Osteocyte (in vitro differentiated cells): ENCODE measurements at regions not wholly inside any gene's neighbourhood (a gene's known extent, or its start where the extent isn't known, plus 50 kb on each side); places are given as distances from the start of the nearest gene placed in this dataset.

ENCODE experiments used
- DNase-seq: peaks from one replicate; pipeline ENCODE4 v3.0.0; 2021; ENCODE audit warnings: mixed read lengths; ENCODE audit not compliant: unreplicated experiment; ENCODE audit errors: extremely low spot score
- H3K27ac Mint-ChIP-seq: one replicate; pipeline ENCODE4 v1.8.0; 2021; ENCODE audit warnings: mild to moderate bottlenecking, mixed read lengths; ENCODE audit not compliant: unreplicated experiment
- H3K27me3 Mint-ChIP-seq: one replicate; pipeline ENCODE4 v1.8.0; 2021; ENCODE audit warnings: mixed read lengths; ENCODE audit not compliant: unreplicated experiment
- H3K36me3 Mint-ChIP-seq: one replicate; pipeline ENCODE4 v1.8.0; 2021; ENCODE audit warnings: mixed read lengths; ENCODE audit not compliant: unreplicated experiment
- H3K4me1 Mint-ChIP-seq: one replicate; pipeline ENCODE4 v1.8.0; 2021; ENCODE audit warnings: mixed read lengths; ENCODE audit not compliant: unreplicated experiment
- H3K4me3 Mint-ChIP-seq: one replicate; pipeline ENCODE4 v1.8.0; 2021; ENCODE audit warnings: mild to moderate bottlenecking, moderate library complexity, mixed read lengths; ENCODE audit not compliant: unreplicated experiment
- H3K9me3 Mint-ChIP-seq: one replicate; pipeline ENCODE4 v1.8.0; 2021; ENCODE audit warnings: mixed read lengths; ENCODE audit not compliant: unreplicated experiment
- TF ChIP-seq, protein P1 (sequence below): fragments of 200-600 bp; sonication (generic); IDR thresholded peaks from 2 replicates; pipeline ENCODE4 v1.5.0; 2021; ENCODE audit warnings: antibody characterized with exemption, mild to moderate bottlenecking, moderate library complexity

DNA sequence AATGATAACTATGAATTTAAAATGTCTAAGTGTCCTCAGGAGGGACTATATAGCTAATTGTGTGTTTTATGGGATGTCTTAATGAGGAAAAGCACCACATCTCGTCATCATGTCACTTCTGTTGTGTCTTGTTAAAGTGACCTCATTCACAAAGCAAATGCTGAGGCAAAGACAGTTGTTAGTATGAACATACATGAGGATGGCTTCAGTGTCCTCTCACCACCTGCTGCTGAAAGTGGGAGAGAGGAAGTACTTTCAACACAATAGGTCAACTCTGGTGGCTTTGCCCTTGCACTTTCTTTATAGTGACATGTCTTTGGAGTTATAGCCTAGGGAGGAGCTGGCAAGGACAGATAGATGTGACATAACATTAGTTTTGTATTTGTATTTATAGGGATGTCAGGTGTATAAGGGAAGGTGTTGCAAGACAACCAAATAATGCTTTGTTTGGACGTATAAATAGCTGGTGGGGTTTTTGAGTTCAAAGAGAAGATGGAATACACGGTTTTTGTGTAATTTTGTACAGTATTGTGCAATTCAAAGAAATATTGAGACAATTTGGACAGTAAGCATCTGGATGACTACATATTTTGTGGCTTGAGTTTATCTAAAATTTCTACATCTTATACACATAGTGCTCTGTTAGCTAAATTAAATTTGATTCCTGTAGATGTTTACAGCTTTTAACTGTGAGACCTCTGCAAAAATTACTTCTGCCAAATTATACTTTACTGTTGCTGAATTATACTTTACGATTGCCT is 131.7 kb upstream of the ATP2B1 start:
- DNase-seq = no peak
- H3K9me3 Mint-ChIP-seq = no peaks in the 10 kb centered on the region
- no peaks in the 10 kb centered on the region for H3K27me3 Mint-ChIP-seq
- H3K4me1 Mint-ChIP-seq = no peaks in the 10 kb centered on the region
- H3K4me3 Mint-ChIP-seq = no peak overlapping the region
- no peak overlapping the region for H3K27ac Mint-ChIP-seq
- TF ChIP-seq, protein P1, sequence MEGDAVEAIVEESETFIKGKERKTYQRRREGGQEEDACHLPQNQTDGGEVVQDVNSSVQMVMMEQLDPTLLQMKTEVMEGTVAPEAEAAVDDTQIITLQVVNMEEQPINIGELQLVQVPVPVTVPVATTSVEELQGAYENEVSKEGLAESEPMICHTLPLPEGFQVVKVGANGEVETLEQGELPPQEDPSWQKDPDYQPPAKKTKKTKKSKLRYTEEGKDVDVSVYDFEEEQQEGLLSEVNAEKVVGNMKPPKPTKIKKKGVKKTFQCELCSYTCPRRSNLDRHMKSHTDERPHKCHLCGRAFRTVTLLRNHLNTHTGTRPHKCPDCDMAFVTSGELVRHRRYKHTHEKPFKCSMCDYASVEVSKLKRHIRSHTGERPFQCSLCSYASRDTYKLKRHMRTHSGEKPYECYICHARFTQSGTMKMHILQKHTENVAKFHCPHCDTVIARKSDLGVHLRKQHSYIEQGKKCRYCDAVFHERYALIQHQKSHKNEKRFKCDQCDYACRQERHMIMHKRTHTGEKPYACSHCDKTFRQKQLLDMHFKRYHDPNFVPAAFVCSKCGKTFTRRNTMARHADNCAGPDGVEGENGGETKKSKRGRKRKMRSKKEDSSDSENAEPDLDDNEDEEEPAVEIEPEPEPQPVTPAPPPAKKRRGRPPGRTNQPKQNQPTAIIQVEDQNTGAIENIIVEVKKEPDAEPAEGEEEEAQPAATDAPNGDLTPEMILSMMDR = no peak
- no peaks in the 10 kb centered on the region for H3K36me3 Mint-ChIP-seq

DNA sequence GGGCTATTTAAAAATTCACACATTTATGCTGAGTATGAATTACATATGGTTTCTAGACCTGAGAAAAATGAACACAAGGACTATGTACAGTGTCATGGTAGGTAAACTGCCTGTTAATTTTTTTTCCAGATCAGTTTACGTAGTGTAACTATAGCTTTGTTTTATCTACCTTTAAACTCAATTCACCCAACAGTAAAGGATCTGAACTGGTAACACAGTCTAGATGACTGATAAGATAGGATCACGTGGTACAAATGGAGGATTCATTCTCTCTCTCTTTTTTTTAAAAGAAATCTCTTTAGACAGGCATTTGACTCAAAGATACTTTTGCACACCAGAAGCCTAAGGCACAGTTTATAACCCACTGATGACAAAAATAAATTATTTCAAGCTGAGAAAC is 130.8 kb upstream of the ATP2B1 start:
- H3K9me3 Mint-ChIP-seq = no peaks in the 10 kb centered on the region
- H3K36me3 Mint-ChIP-seq = no peaks in the 10 kb centered on the region
- no peak overlapping the region for H3K27ac Mint-ChIP-seq
- H3K4me1 Mint-ChIP-seq = no peaks in the 10 kb centered on the region
- H3K4me3 Mint-ChIP-seq = no peak overlapping the region
- no peaks in the 10 kb centered on the region for H3K27me3 Mint-ChIP-seq
- TF ChIP-seq, protein P1 = no peak
- no peak for DNase-seq

DNA sequence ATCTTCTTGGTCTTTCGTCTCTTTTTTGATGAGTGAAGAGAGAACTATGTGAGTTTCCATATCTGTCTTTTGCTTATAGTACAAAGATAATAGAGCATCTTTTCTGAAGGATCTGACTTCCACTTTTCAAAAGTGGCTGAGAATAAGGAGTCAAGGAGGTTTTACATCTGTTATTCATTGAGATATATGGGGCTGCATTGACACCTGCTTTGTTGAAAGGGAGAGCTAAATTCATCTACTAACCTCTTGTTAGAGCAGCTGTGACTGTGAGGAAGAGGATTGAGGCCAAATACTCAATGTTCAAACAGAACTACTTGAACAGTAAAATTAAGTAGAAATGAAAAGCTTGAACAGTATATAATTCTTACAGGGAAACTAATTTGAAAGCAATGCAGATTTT is 130.2 kb upstream of the ATP2B1 start:
- Mint-ChIP-seq H3K9me3 (no peaks in the 10 kb centered on the region), H3K27me3 (no peaks in the 10 kb centered on the region), H3K27ac (no peak overlapping the region), H3K36me3 (no peaks in the 10 kb centered on the region), H3K4me3 (no peak overlapping the region), H3K4me1 (no peaks in the 10 kb centered on the region)
- no peak for DNase-seq
- TF ChIP-seq, protein P1 = no peak

DNA sequence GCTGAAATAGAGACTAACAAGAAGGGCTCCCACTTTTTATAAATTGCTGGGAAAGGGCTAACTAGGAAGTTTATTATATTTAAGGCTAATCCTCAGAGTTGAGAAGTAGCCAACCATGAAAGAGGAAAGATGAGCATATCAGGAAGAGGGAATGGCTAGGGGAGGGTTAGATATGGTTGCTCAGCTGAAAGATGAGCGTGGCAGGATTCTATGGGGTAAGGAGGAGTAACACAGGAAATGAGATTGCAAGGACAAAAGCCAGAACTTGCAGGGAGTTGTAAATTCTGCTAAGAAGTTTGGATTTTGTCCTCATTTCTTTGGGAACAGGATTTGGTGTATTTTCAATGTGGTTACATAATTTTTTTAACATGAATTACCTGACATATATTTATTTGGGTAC is 127.4 kb upstream of the ATP2B1 start:
- Mint-ChIP-seq H3K4me3 (no peak overlapping the region), H3K4me1 (peaks cover 7% of the 10 kb centered on the region), H3K27ac (no peak overlapping the region), H3K36me3 (no peaks in the 10 kb centered on the region), H3K9me3 (no peaks in the 10 kb centered on the region), H3K27me3 (no peaks in the 10 kb centered on the region)
- DNase-seq = no peak
- TF ChIP-seq, protein P1 = no peak

DNA sequence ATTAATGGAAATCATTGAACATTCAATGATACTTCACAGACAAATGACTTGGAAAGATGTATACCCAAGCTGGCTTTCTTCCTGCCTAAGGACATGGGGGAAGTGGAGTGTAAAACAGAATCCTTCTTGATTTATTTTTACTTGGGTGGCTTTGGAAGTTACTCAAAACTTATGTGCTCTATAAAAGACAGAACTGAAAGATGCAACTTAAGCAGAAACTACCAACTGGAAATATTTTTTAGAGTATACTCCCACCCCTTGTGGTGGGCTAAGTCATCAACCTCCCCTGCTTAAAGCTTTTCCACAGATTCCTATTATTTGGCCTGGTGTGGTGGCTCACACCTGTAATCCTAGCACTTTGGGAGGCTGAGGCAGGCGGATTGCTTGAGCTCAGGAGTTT is 126.0 kb upstream of the ATP2B1 start:
- Mint-ChIP-seq H3K27ac (no peak overlapping the region), H3K36me3 (no peaks in the 10 kb centered on the region), H3K4me3 (no peak overlapping the region), H3K27me3 (no peaks in the 10 kb centered on the region), H3K9me3 (no peaks in the 10 kb centered on the region), H3K4me1 (peaks cover 7% of the 10 kb centered on the region)
- no peak for DNase-seq
- TF ChIP-seq, protein P1 = no peak
